ENCODE measurements at regions not wholly inside any gene's neighbourhood (a gene's known extent, or its start where the extent isn't known, plus 50 kb on each side); places are given as distances from the start of the nearest gene placed in this dataset.
"Not testable (repeated sequence)": the region's sequence is repeated elsewhere in the genome, so short reads cannot be mapped to it uniquely, and the experiment has no call there.

DNA sequence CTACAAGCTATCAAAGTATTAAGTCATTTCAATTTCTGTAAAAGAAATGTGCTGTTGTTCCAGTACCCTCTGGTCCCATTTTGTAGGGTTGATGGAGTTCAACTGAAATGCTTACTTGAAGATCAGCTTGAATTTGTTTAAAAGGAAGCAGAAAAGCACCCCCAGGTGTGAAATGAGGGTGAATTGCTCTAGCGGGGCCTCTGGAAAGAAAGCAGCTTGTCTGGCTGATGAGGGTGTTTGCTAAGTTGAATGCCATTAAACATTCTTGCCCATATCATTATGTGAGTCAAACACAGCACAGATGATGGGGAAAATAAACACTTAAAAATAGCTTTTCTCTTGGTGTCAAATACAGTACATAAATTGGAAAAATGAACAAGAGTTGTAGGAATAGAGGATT is 280.3 kb downstream of the RAB38 start:
- Histone ChIP-seq H3K27ac (ENCODE audit: low read depth in 2 of 2, low read length in 2 of 2) (no peak overlapping the region), H3K4me1 (ENCODE audit: control insufficient read depth in 2 of 2, insufficient read depth in 2 of 2, low read length in 2 of 2) (no peaks in the 10 kb centered on the region), H3K4me3 (ENCODE audit: low read length in 2 of 2) (no peak overlapping the region), H3K9ac (ENCODE audit: low read depth in 1 of 2, low read length in 2 of 2) (no peak overlapping the region), H3K36me3 (ENCODE audit: control insufficient read depth in 2 of 2, insufficient read depth in 2 of 2, low read length in 2 of 2) (no peaks in the 10 kb centered on the region), H3K27me3 (ENCODE audit: control insufficient read depth in 2 of 2, insufficient read depth in 2 of 2, low read length in 2 of 2) (no peaks in the 10 kb centered on the region), H3K9me3 (ENCODE audit: control insufficient read depth in 2 of 2, low read length in 2 of 2) (no peaks in the 10 kb centered on the region)

DNA sequence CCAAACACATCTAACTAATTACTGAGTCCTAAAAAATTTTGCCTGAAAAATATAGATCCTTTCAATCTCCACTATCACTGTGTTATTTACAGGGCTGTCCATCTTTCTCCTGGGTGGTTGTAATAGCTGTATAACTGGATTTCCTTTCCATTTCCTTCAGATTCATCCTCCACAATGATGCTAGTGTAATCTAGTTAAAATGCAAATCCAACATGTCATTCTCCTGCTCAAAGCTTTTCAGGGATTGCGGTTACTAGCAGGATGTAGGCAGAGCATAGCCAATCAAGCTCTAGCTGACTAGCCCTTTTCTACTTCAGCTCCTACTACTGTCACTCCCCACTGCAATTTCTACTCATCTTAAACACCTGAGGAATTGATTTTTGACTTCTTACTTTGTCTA is 283.0 kb downstream of the RAB38 start:
- no peaks in the 10 kb centered on the region for H3K9me3 ChIP-seq (ENCODE audit: control insufficient read depth in 2 of 2, low read length in 2 of 2)
- no peak overlapping the region for H3K4me3 ChIP-seq (ENCODE audit: low read length in 2 of 2)
- no peaks in the 10 kb centered on the region for H3K4me1 ChIP-seq (ENCODE audit: control insufficient read depth in 2 of 2, insufficient read depth in 2 of 2, low read length in 2 of 2)
- no peak overlapping the region for H3K27ac ChIP-seq (ENCODE audit: low read depth in 2 of 2, low read length in 2 of 2)
- H3K27me3 ChIP-seq (ENCODE audit: control insufficient read depth in 2 of 2, insufficient read depth in 2 of 2, low read length in 2 of 2), result no peaks in the 10 kb centered on the region
- H3K36me3 ChIP-seq (ENCODE audit: control insufficient read depth in 2 of 2, insufficient read depth in 2 of 2, low read length in 2 of 2), result no peaks in the 10 kb centered on the region
- H3K9ac ChIP-seq (ENCODE audit: low read depth in 1 of 2, low read length in 2 of 2), result no peak overlapping the region

DNA sequence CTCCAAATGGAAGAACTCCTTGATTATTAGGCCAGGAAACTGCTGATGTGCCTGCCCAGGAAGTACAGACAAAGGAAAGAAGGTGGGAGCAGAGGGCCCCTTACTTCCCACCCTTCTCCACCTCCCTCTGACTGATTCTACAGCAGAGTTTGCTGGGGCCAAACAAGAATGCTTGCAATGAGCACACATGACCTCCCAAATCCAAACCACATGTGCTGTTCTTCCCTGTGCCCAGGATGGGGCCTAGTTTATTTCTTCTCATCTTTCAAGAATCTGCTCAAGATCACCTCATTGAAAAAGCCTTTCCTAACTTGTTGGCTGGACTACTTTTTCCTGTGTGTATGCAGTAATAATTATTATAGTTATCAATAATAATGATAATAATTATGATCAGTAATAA is 286.1 kb downstream of the RAB38 start:
- Histone ChIP-seq H3K9ac (ENCODE audit: low read depth in 1 of 2, low read length in 2 of 2) (no peak overlapping the region), H3K36me3 (ENCODE audit: control insufficient read depth in 2 of 2, insufficient read depth in 2 of 2, low read length in 2 of 2) (no peaks in the 10 kb centered on the region), H3K27ac (ENCODE audit: low read depth in 2 of 2, low read length in 2 of 2) (no peak overlapping the region), H3K9me3 (ENCODE audit: control insufficient read depth in 2 of 2, low read length in 2 of 2) (no peaks in the 10 kb centered on the region), H3K4me3 (ENCODE audit: low read length in 2 of 2) (no peak overlapping the region), H3K27me3 (ENCODE audit: control insufficient read depth in 2 of 2, insufficient read depth in 2 of 2, low read length in 2 of 2) (no peaks in the 10 kb centered on the region), H3K4me1 (ENCODE audit: control insufficient read depth in 2 of 2, insufficient read depth in 2 of 2, low read length in 2 of 2) (no peaks in the 10 kb centered on the region)

DNA sequence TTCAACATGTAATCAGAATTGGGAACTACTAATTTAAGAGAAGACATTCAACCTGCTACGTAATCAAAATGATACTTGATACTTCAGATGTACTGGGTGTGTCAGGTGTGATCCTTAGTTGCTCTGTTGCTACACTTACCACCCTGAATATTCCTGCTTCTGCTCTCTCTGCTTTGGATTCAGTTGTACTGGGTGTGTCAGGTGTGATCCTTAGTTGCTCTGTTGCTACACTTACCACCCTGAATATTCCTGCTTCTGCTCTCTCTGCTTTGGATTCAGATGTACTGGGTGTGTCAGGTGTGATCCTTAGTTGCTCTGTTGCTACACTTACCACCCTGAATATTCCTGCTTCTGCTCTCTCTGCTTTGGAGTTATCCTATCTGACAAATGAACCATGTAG is 290.2 kb downstream of the RAB38 start:
- H3K4me3 ChIP-seq (ENCODE audit: low read length in 2 of 2); H3K27me3 ChIP-seq (ENCODE audit: control insufficient read depth in 2 of 2, insufficient read depth in 2 of 2, low read length in 2 of 2); H3K4me1 ChIP-seq (ENCODE audit: control insufficient read depth in 2 of 2, insufficient read depth in 2 of 2, low read length in 2 of 2); H3K36me3 ChIP-seq (ENCODE audit: control insufficient read depth in 2 of 2, insufficient read depth in 2 of 2, low read length in 2 of 2); H3K9ac ChIP-seq (ENCODE audit: low read depth in 1 of 2, low read length in 2 of 2); H3K9me3 ChIP-seq (ENCODE audit: control insufficient read depth in 2 of 2, low read length in 2 of 2); H3K27ac ChIP-seq (ENCODE audit: low read depth in 2 of 2, low read length in 2 of 2): not testable (repeated sequence)

DNA sequence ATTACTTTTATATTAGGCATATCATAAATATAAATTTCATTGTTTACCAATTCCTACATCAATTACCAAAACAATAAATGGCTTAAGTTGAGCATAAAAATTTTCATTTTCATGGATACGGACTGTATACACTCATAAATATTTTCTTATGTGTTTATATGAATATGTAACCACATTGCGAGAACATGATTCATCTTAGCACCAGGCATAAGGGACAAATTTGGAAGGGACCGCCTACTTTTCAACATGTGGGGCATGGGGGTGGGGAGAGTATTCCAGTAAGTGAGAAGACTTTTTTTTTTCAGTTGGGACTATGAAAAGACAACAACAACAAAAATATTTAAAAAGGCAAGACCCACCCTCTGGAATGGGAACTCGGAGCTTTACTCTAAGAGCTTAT is 296.1 kb downstream of the RAB38 start:
- Histone ChIP-seq H3K27ac (ENCODE audit: low read depth in 2 of 2, low read length in 2 of 2) (no peak overlapping the region), H3K9me3 (ENCODE audit: control insufficient read depth in 2 of 2, low read length in 2 of 2) (no peaks in the 10 kb centered on the region), H3K4me1 (ENCODE audit: control insufficient read depth in 2 of 2, insufficient read depth in 2 of 2, low read length in 2 of 2) (no peaks in the 10 kb centered on the region), H3K9ac (ENCODE audit: low read depth in 1 of 2, low read length in 2 of 2) (no peak overlapping the region), H3K4me3 (ENCODE audit: low read length in 2 of 2) (no peak overlapping the region), H3K36me3 (ENCODE audit: control insufficient read depth in 2 of 2, insufficient read depth in 2 of 2, low read length in 2 of 2) (no peaks in the 10 kb centered on the region), H3K27me3 (ENCODE audit: control insufficient read depth in 2 of 2, insufficient read depth in 2 of 2, low read length in 2 of 2) (no peaks in the 10 kb centered on the region)

DNA sequence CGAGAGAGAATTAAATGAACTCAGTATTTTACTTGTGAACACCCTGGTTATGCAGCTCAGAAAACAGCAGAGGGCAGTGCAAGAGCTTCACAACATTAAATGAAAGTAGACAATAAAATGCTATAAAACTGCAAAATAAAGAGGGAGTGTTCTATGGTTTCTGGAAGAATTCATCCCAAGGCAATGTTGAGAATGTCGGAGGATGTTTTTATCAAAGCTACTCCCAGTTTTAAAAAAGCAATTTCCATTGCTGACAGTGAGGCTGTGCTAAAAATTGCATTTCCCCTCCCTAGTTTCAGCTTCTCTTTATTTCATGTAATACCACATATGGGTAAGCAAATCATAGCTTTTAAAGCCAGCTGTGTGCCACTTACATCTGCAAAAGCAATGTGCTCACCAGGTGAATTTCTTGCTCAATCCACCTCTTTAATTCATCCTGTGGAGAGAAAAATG is 296.8 kb downstream of the RAB38 start:
- Histone ChIP-seq H3K4me3 (ENCODE audit: low read length in 2 of 2) (no peak overlapping the region), H3K4me1 (ENCODE audit: control insufficient read depth in 2 of 2, insufficient read depth in 2 of 2, low read length in 2 of 2) (no peaks in the 10 kb centered on the region), H3K9ac (ENCODE audit: low read depth in 1 of 2, low read length in 2 of 2) (no peak overlapping the region), H3K36me3 (ENCODE audit: control insufficient read depth in 2 of 2, insufficient read depth in 2 of 2, low read length in 2 of 2) (no peaks in the 10 kb centered on the region), H3K27me3 (ENCODE audit: control insufficient read depth in 2 of 2, insufficient read depth in 2 of 2, low read length in 2 of 2) (no peaks in the 10 kb centered on the region), H3K9me3 (ENCODE audit: control insufficient read depth in 2 of 2, low read length in 2 of 2) (no peaks in the 10 kb centered on the region), H3K27ac (ENCODE audit: low read depth in 2 of 2, low read length in 2 of 2) (no peak overlapping the region)

DNA sequence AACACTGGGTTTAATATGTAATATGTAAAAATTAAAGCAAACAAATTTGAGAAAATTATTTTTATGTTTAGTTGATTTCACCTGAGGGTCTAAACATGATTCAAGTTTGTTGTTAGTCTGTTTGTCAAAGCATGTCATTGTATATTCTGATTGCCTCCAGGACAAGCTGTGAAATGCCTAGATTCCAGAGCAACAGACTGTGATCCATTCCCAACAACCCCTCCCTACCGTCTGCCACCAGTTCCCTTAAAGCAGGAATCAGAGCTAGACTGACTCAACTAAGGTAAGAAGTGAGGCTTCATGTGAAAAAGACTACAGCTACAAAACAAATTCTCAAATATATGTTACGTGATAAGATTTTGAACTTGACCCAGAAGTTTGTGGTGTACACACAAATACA is 304.2 kb downstream of the RAB38 start:
- Histone ChIP-seq H3K27me3 (ENCODE audit: control insufficient read depth in 2 of 2, insufficient read depth in 2 of 2, low read length in 2 of 2) (no peaks in the 10 kb centered on the region), H3K36me3 (ENCODE audit: control insufficient read depth in 2 of 2, insufficient read depth in 2 of 2, low read length in 2 of 2) (no peaks in the 10 kb centered on the region), H3K9me3 (ENCODE audit: control insufficient read depth in 2 of 2, low read length in 2 of 2) (no peaks in the 10 kb centered on the region), H3K27ac (ENCODE audit: low read depth in 2 of 2, low read length in 2 of 2) (no peak overlapping the region), H3K4me1 (ENCODE audit: control insufficient read depth in 2 of 2, insufficient read depth in 2 of 2, low read length in 2 of 2) (no peaks in the 10 kb centered on the region), H3K4me3 (ENCODE audit: low read length in 2 of 2) (no peak overlapping the region), H3K9ac (ENCODE audit: low read depth in 1 of 2, low read length in 2 of 2) (no peak overlapping the region)

DNA sequence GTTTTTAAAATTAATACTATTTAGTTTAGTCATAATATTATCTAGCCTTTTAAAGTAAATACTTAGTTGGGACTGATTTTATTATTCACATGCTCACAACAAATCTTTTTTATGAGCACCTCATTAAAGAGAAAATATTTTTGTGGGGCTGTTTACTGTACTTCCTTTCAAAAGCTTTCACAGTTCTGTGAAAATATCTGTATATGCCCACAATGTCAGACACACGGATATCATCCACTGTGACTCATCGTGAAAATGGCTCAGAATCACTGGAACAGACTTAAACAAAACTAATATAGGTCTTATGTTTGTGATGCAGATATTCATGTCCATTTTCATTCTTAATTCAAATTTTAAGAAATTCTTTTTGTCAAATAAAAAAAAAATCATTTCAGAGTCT is 305.2 kb downstream of the RAB38 start:
- H3K36me3 ChIP-seq (ENCODE audit: control insufficient read depth in 2 of 2, insufficient read depth in 2 of 2, low read length in 2 of 2), result no peaks in the 10 kb centered on the region
- H3K27me3 ChIP-seq (ENCODE audit: control insufficient read depth in 2 of 2, insufficient read depth in 2 of 2, low read length in 2 of 2), result no peaks in the 10 kb centered on the region
- no peaks in the 10 kb centered on the region for H3K9me3 ChIP-seq (ENCODE audit: control insufficient read depth in 2 of 2, low read length in 2 of 2)
- no peak overlapping the region for H3K4me3 ChIP-seq (ENCODE audit: low read length in 2 of 2)
- H3K4me1 ChIP-seq (ENCODE audit: control insufficient read depth in 2 of 2, insufficient read depth in 2 of 2, low read length in 2 of 2), result no peaks in the 10 kb centered on the region
- no peak overlapping the region for H3K9ac ChIP-seq (ENCODE audit: low read depth in 1 of 2, low read length in 2 of 2)
- H3K27ac ChIP-seq (ENCODE audit: low read depth in 2 of 2, low read length in 2 of 2), result no peak overlapping the region

DNA sequence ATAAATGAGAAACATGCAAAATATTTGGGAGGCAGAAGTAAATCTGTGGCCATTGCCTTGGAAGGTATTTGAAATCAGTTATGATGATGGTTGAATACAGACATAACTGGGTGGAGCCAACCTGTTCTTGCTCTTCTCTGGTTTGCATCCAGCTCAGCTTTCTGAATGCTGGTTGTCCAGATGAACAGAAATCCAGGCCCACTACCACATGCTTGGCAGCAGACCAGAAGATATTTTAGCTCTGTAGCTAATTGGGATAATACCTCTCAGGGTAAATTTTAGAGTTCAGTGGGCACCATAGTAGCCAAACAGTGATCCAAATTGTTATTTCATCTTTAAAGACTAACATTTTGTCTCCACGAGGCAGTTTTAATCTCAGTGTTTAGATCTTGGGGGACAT is 308.3 kb downstream of the RAB38 start:
- no peak overlapping the region for H3K27ac ChIP-seq (ENCODE audit: low read depth in 2 of 2, low read length in 2 of 2)
- no peak overlapping the region for H3K4me3 ChIP-seq (ENCODE audit: low read length in 2 of 2)
- no peaks in the 10 kb centered on the region for H3K9me3 ChIP-seq (ENCODE audit: control insufficient read depth in 2 of 2, low read length in 2 of 2)
- H3K36me3 ChIP-seq (ENCODE audit: control insufficient read depth in 2 of 2, insufficient read depth in 2 of 2, low read length in 2 of 2), result no peaks in the 10 kb centered on the region
- no peak overlapping the region for H3K9ac ChIP-seq (ENCODE audit: low read depth in 1 of 2, low read length in 2 of 2)
- no peaks in the 10 kb centered on the region for H3K4me1 ChIP-seq (ENCODE audit: control insufficient read depth in 2 of 2, insufficient read depth in 2 of 2, low read length in 2 of 2)
- no peaks in the 10 kb centered on the region for H3K27me3 ChIP-seq (ENCODE audit: control insufficient read depth in 2 of 2, insufficient read depth in 2 of 2, low read length in 2 of 2)

DNA sequence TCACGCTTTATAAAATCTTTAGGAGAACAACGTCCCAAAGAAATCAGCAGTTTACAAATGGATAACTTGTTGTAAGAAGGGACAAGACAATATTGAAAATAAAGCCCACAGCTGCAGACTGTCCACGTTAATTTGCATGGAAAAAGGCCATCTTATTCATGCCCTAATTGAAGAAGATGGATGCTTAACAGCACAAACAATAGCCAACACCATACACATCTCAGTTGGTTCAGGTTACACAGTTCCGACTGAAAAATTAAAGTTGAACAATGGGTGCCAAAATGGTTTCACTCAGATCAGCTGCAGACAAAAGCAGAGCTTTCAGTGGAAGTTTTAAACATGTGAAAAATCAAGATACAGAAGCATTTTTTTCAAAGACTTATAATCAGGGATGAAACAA is 314.2 kb downstream of the RAB38 start:
- Histone ChIP-seq H3K9ac (ENCODE audit: low read depth in 1 of 2, low read length in 2 of 2) (no peak overlapping the region), H3K9me3 (ENCODE audit: control insufficient read depth in 2 of 2, low read length in 2 of 2) (no peaks in the 10 kb centered on the region), H3K4me1 (ENCODE audit: control insufficient read depth in 2 of 2, insufficient read depth in 2 of 2, low read length in 2 of 2) (no peaks in the 10 kb centered on the region), H3K4me3 (ENCODE audit: low read length in 2 of 2) (no peak overlapping the region), H3K36me3 (ENCODE audit: control insufficient read depth in 2 of 2, insufficient read depth in 2 of 2, low read length in 2 of 2) (no peaks in the 10 kb centered on the region), H3K27me3 (ENCODE audit: control insufficient read depth in 2 of 2, insufficient read depth in 2 of 2, low read length in 2 of 2) (no peaks in the 10 kb centered on the region), H3K27ac (ENCODE audit: low read depth in 2 of 2, low read length in 2 of 2) (no peak overlapping the region)

DNA sequence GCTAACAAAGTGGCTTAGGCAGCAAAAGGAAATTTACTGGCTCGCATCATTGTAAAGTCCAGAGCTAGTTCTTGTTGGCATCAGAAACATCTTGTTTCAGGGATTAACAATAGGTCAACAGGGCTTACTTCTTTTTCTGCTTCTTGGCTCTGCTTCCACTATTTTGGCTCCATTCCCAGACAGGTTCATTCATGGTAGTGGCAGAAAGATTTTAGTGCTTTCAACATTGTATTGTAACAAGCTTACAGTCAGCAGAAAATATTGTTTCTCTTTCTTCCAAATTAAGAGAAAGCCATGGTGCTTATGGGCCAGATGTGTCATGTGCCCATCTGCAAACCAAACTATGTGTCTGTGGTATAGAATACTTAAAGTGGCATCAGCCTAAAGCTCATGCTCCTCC is 315.6 kb downstream of the RAB38 start:
- no peaks in the 10 kb centered on the region for H3K27me3 ChIP-seq (ENCODE audit: control insufficient read depth in 2 of 2, insufficient read depth in 2 of 2, low read length in 2 of 2)
- H3K9ac ChIP-seq (ENCODE audit: low read depth in 1 of 2, low read length in 2 of 2), result no peak overlapping the region
- no peak overlapping the region for H3K27ac ChIP-seq (ENCODE audit: low read depth in 2 of 2, low read length in 2 of 2)
- no peaks in the 10 kb centered on the region for H3K9me3 ChIP-seq (ENCODE audit: control insufficient read depth in 2 of 2, low read length in 2 of 2)
- H3K4me1 ChIP-seq (ENCODE audit: control insufficient read depth in 2 of 2, insufficient read depth in 2 of 2, low read length in 2 of 2), result no peaks in the 10 kb centered on the region
- no peaks in the 10 kb centered on the region for H3K36me3 ChIP-seq (ENCODE audit: control insufficient read depth in 2 of 2, insufficient read depth in 2 of 2, low read length in 2 of 2)
- H3K4me3 ChIP-seq (ENCODE audit: low read length in 2 of 2), result no peak overlapping the region

Measured in mucosa of rectum (tissue), 2 donors.